DND-41 (cell line): ENCODE measurements at regions not wholly inside any gene's neighbourhood (a gene's known extent, or its start where the extent isn't known, plus 50 kb on each side); places are given as distances from the start of the nearest gene placed in this dataset.

ENCODE experiments used
- EZH2 ChIP-seq: IDR thresholded peaks from 3 replicates; pipeline ENCODE4 v1.6.1; 2012; ENCODE audit warnings: borderline replicate concordance, low read depth, mild to moderate bottlenecking, moderate library complexity, low read length, inconsistent platforms; ENCODE audit not compliant: severe bottlenecking
- TF ChIP-seq, protein P1 (sequence below): IDR thresholded peaks from 2 replicates; pipeline ENCODE4 v1.5.1; 2012; ENCODE audit warnings: borderline replicate concordance, low read length, moderate library complexity, mild to moderate bottlenecking; ENCODE audit not compliant: poor library complexity, severe bottlenecking; ENCODE audit errors: extremely low read depth

- TF ChIP-seq EZH2, result no peak
- TF ChIP-seq, protein P1, sequence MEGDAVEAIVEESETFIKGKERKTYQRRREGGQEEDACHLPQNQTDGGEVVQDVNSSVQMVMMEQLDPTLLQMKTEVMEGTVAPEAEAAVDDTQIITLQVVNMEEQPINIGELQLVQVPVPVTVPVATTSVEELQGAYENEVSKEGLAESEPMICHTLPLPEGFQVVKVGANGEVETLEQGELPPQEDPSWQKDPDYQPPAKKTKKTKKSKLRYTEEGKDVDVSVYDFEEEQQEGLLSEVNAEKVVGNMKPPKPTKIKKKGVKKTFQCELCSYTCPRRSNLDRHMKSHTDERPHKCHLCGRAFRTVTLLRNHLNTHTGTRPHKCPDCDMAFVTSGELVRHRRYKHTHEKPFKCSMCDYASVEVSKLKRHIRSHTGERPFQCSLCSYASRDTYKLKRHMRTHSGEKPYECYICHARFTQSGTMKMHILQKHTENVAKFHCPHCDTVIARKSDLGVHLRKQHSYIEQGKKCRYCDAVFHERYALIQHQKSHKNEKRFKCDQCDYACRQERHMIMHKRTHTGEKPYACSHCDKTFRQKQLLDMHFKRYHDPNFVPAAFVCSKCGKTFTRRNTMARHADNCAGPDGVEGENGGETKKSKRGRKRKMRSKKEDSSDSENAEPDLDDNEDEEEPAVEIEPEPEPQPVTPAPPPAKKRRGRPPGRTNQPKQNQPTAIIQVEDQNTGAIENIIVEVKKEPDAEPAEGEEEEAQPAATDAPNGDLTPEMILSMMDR, result no peak
Observed at GRCh38 chr14:44720707-44721106, 213.6 kb upstream of the FSCB start.
